Nephron progenitor cell (in vitro differentiated cells): ENCODE measurements at regions not wholly inside any gene's neighbourhood (a gene's known extent, or its start where the extent isn't known, plus 50 kb on each side); places are given as distances from the start of the nearest gene placed in this dataset.

Source experiments
- DNase-seq: peaks from one replicate; pipeline ENCODE4 v3.0.0; 2021
- H3K27ac Mint-ChIP-seq: 2 replicates; pipeline ENCODE4 v1.8.0; 2021; ENCODE audit warnings: mild to moderate bottlenecking, moderate library complexity, mixed read lengths
- H3K27me3 Mint-ChIP-seq: 2 replicates; pipeline ENCODE4 v1.8.0; 2021; ENCODE audit warnings: mild to moderate bottlenecking, low read depth, mixed read lengths; ENCODE audit not compliant: poor library complexity
- H3K36me3 Mint-ChIP-seq: 2 replicates; pipeline ENCODE4 v1.8.0; 2021; ENCODE audit warnings: low read depth, mixed read lengths
- H3K4me1 Mint-ChIP-seq: 2 replicates; pipeline ENCODE4 v1.8.0; 2021; ENCODE audit warnings: mixed read lengths
- H3K4me3 Mint-ChIP-seq: 2 replicates; pipeline ENCODE4 v1.8.0; 2021; ENCODE audit warnings: mild to moderate bottlenecking, moderate library complexity, mixed read lengths
- H3K9me3 Mint-ChIP-seq: 2 replicates; pipeline ENCODE4 v1.8.0; 2021; ENCODE audit warnings: mild to moderate bottlenecking, moderate library complexity, mixed read lengths
- CTCF ChIP-seq: fragments of 200-600 bp; sonication (generic); IDR thresholded peaks from 2 replicates; pipeline ENCODE4 v1.5.0; 2021; ENCODE audit warnings: antibody characterized with exemption

- H3K27me3 Mint-ChIP-seq: peaks cover 2% of the 10 kb centered on the region
- H3K36me3 Mint-ChIP-seq: no peaks in the 10 kb centered on the region
- H3K4me3 Mint-ChIP-seq: no peak overlapping the region
- no peak overlapping the region for H3K27ac Mint-ChIP-seq
- TF ChIP-seq CTCF: no peak
- DNase-seq: no peak
- H3K4me1 Mint-ChIP-seq: no peaks in the 10 kb centered on the region
- peaks cover 32% of the 10 kb centered on the region for H3K9me3 Mint-ChIP-seq
Measured at GRCh38 chr1:79875187-79875586, 868.7 kb upstream of the ADGRL4 start.

DNA sequence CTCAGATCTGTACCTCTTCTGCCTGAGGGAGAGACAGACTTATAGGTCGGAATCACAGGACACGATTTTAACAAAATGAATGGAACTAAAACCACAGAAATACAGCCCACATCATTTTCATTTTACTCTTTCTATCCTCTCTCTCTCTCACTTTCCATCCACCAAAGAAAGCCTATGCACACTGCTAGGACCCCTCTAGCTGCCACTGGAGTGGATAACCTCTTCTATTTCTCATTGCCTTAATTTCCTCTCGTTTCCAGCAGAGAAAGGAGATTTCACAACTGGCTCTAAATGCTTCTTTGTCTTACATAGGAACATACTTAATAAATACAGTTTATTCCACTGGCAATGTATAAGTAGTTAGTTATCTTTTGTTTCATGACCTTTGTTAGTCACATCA, 867.8 kb upstream of the ADGRL4 start:
- Mint-ChIP-seq H3K36me3 (no peaks in the 10 kb centered on the region), H3K27me3 (peaks cover 2% of the 10 kb centered on the region), H3K9me3 (peaks cover 28% of the 10 kb centered on the region), H3K4me1 (no peaks in the 10 kb centered on the region), H3K4me3 (no peak overlapping the region), H3K27ac (no peak overlapping the region)
- TF ChIP-seq CTCF: no peak
- DNase-seq: no peak

DNA sequence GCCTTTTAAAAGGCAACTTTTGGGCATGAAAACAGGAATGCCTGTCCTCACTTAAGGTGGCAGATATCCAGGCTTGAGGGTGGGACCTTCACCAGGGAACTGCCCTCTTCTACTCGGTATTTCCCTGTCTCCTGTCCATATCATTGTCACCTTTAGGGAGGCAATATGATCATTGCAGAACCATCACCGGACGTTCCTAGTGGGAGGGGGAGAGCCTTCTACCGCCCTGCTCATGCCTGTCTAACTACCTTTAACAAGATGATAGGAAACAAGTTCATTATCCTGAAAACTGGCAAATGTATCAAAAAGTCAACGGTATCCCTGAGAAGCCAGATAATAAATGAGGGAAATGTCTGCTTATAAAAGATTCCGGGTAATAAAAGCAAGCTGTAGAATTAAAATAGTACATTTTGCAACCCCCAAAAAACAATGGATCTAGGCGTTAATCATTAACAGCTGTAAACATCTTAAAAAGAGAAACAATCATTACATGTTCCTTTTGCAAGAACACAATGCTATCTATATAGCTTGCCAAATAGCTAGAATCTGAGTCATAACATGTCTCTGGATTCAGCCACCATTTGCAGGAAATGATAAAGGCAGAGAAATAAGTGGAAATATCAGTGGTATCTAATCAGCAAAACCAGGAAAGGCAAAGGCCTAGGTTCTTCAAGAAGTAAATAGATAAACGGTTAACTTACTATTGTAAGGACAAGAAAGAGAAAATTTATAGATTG, 852.9 kb upstream of the ADGRL4 start:
- no peak overlapping the region for H3K27ac Mint-ChIP-seq
- no peak overlapping the region for H3K4me3 Mint-ChIP-seq
- H3K36me3 Mint-ChIP-seq: no peaks in the 10 kb centered on the region
- TF ChIP-seq CTCF: no peak
- H3K4me1 Mint-ChIP-seq: peaks cover 5% of the 10 kb centered on the region
- no peak for DNase-seq
- no peaks in the 10 kb centered on the region for H3K27me3 Mint-ChIP-seq
- H3K9me3 Mint-ChIP-seq: no peaks in the 10 kb centered on the region

- H3K4me1 Mint-ChIP-seq: peaks cover 34% of the 10 kb centered on the region
- DNase-seq: no peak
- no peak overlapping the region for H3K4me3 Mint-ChIP-seq
- peak; percentile 20 for TF ChIP-seq CTCF
- H3K9me3 Mint-ChIP-seq: no peaks in the 10 kb centered on the region
- H3K27ac Mint-ChIP-seq: no peak overlapping the region
- no peaks in the 10 kb centered on the region for H3K27me3 Mint-ChIP-seq
- no peaks in the 10 kb centered on the region for H3K36me3 Mint-ChIP-seq
Measured at GRCh38 chr1:79852004-79852403, 845.5 kb upstream of the ADGRL4 start.

- no peak overlapping the region for H3K27ac Mint-ChIP-seq
- TF ChIP-seq CTCF: no peak
- no peaks in the 10 kb centered on the region for H3K36me3 Mint-ChIP-seq
- H3K4me1 Mint-ChIP-seq: peaks cover 42% of the 10 kb centered on the region
- H3K27me3 Mint-ChIP-seq: no peaks in the 10 kb centered on the region
- no peaks in the 10 kb centered on the region for H3K9me3 Mint-ChIP-seq
- no peak overlapping the region for H3K4me3 Mint-ChIP-seq
- DNase-seq: no peak
Measured at GRCh38 chr1:79849388-79849787, 842.9 kb upstream of the ADGRL4 start.

DNA sequence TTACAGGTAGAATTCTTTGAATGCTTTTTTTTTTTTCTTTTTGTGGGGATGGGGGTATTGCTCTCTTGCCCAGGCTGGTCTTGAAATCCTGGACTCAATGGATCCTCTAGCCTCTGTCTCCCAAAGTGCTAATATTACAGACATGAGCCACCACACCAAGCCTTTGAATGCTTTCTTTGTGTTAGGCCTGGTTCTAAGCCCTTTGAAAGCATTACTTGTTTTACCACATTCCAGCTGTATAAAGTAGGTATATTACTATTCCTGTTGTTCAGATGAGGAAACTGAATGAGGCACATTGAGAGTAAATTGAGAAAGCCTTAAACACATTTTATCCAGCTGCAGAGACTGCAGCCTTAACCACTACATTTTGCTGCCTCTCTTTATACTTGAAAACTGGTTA, 841.8 kb upstream of the ADGRL4 start:
- no peak overlapping the region for H3K27ac Mint-ChIP-seq
- H3K9me3 Mint-ChIP-seq: no peaks in the 10 kb centered on the region
- H3K27me3 Mint-ChIP-seq: no peaks in the 10 kb centered on the region
- DNase-seq: no peak
- TF ChIP-seq CTCF: no peak
- no peaks in the 10 kb centered on the region for H3K36me3 Mint-ChIP-seq
- peaks cover 37% of the 10 kb centered on the region for H3K4me1 Mint-ChIP-seq
- no peak overlapping the region for H3K4me3 Mint-ChIP-seq
